Keratinocyte (primary cell): ENCODE measurements at regions not wholly inside any gene's neighbourhood (a gene's known extent, or its start where the extent isn't known, plus 50 kb on each side); places are given as distances from the start of the nearest gene placed in this dataset.

Experiments
- DNase-seq: peaks from one replicate; pipeline ENCODE4 v3.0.0-alpha.2; 2011; ENCODE audit warnings: low read depth, missing footprints, low spot score
- FAIRE-seq: peaks from 2 replicates; lab custom pipeline; 2011; peaks lifted over from hg19 to GRCh38; lab: Jason Lieb, UNC
- H2AFZ ChIP-seq: 2 replicates; pipeline ENCODE4 v1.6.0; 2012; ENCODE audit warnings: low read length, control low read depth, inconsistent platforms; ENCODE audit not compliant: control insufficient read depth
- H3K27ac ChIP-seq: 2 replicates; pipeline ENCODE4 v1.5.1; 2011; ENCODE audit warnings: low read length; ENCODE audit not compliant: control insufficient read depth, insufficient read depth
- H3K27me3 ChIP-seq: 3 replicates; pipeline ENCODE4 v1.6.0; 2011; ENCODE audit warnings: low read length; ENCODE audit not compliant: control insufficient read depth, insufficient read depth; ENCODE audit errors: extremely low read depth
- H3K36me3 ChIP-seq, 2 experiments: 2 replicates in 1 of 2; 3 replicates in 1 of 2; pipeline ENCODE4 v1.5.1; 2011; ENCODE audit warnings: low read length in 2 of 2, mild to moderate bottlenecking in 1 of 2; ENCODE audit not compliant: control insufficient read depth in 2 of 2, insufficient read depth in 2 of 2; ENCODE audit errors: extremely low read depth in 1 of 2
- H3K4me1 ChIP-seq: 3 replicates; pipeline ENCODE4 v1.5.1; 2011; ENCODE audit warnings: low read length; ENCODE audit not compliant: control insufficient read depth, insufficient read depth; ENCODE audit errors: extremely low read depth
- H3K4me2 ChIP-seq: 3 replicates; pipeline ENCODE4 v1.6.0; 2011; ENCODE audit warnings: low read depth, low read length; ENCODE audit not compliant: control insufficient read depth, insufficient read depth; ENCODE audit errors: extremely low read depth
- H3K4me3 ChIP-seq, 3 experiments: fragments of 200-600 bp in 1 of 3; sonication (generic) in 1 of 3; 2 replicates in 2 of 3; 3 replicates in 1 of 3; pipeline ENCODE4 v1.5.1; 2011 to 2016; ENCODE audit warnings: low read length in 3 of 3, mild to moderate bottlenecking in 3 of 3, control low read depth in 2 of 3, inconsistent platforms in 1 of 3, low read depth in 1 of 3, mixed read lengths in 1 of 3, mixed run types in 1 of 3, moderate library complexity in 1 of 3; ENCODE audit not compliant: control insufficient read depth in 2 of 3, insufficient read depth in 2 of 3; ENCODE audit errors: extremely low read depth in 1 of 3
- H3K79me2 ChIP-seq: 2 replicates; pipeline ENCODE4 v1.6.0; 2012; ENCODE audit warnings: low read length; ENCODE audit not compliant: control insufficient read depth, insufficient read depth
- H3K9ac ChIP-seq: 3 replicates; pipeline ENCODE4 v1.6.0; 2011; ENCODE audit warnings: low read length; ENCODE audit not compliant: control insufficient read depth, insufficient read depth; ENCODE audit errors: extremely low read depth
- H3K9me1 ChIP-seq: 3 replicates; pipeline ENCODE4 v1.6.0; 2011; ENCODE audit warnings: low read length; ENCODE audit not compliant: control insufficient read depth, insufficient read depth; ENCODE audit errors: extremely low read depth
- H3K9me3 ChIP-seq: 2 replicates; pipeline ENCODE4 v1.5.1; 2012; ENCODE audit warnings: low read depth, low read length; ENCODE audit not compliant: control insufficient read depth
- H4K20me1 ChIP-seq: 3 replicates; pipeline ENCODE4 v1.6.0; 2011; ENCODE audit warnings: low read length; ENCODE audit not compliant: control insufficient read depth, insufficient read depth; ENCODE audit errors: extremely low read depth
- CTCF ChIP-seq, 3 experiments: IDR thresholded peaks in 1 of 3; conservative IDR thresholded peaks in 1 of 3; optimal IDR thresholded peaks in 1 of 3; 2 replicates in 2 of 3; 3 replicates in 1 of 3; pipeline versions ENCODE3 to v1.5.1; 2011; ENCODE audit warnings: low read length in 3 of 3, mild to moderate bottlenecking in 3 of 3, moderate library complexity in 2 of 3, control low read depth in 1 of 3, inconsistent platforms in 1 of 3; ENCODE audit not compliant: insufficient read depth in 2 of 3; ENCODE audit errors: extremely low read depth in 1 of 3
- EZH2 ChIP-seq: IDR thresholded peaks from one replicate; pipeline ENCODE4 v1.6.1; 2012; ENCODE audit warnings: inconsistent platforms, mild to moderate bottlenecking, low read length, moderate library complexity
- dilution Hi-C: fragments of 300-500 bp; cut with MboI; formaldehyde crosslinking; loops from one replicate; pipeline ENCODE4 v1.7.0; 2020; ENCODE audit warnings: low sequenced_read_pairs; ENCODE audit not compliant: extremely low pct_ligation_motif_present

GRCh38 chr9:119707228-119707845, 338.1 kb upstream of the BRINP1 start:
- Histone ChIP-seq H4K20me1 (no peaks in the 10 kb centered on the region), H3K9ac (no peak overlapping the region), H3K36me3 (no peaks in the 10 kb centered on the region), H3K27me3 (no peaks in the 10 kb centered on the region), H3K4me1 (no peaks in the 10 kb centered on the region), H2AFZ (no peak overlapping the region), H3K27ac (no peak overlapping the region), H3K79me2 (no peaks in the 10 kb centered on the region), H3K9me3 (no peaks in the 10 kb centered on the region), H3K9me1 (no peaks in the 10 kb centered on the region), H3K4me3 (no peak overlapping the region), H3K4me2 (no peak overlapping the region)
- TF ChIP-seq EZH2 = no peak
- FAIRE-seq = no peak
- dilution Hi-C loops = no loop called here
- DNase-seq = no peak

DNA sequence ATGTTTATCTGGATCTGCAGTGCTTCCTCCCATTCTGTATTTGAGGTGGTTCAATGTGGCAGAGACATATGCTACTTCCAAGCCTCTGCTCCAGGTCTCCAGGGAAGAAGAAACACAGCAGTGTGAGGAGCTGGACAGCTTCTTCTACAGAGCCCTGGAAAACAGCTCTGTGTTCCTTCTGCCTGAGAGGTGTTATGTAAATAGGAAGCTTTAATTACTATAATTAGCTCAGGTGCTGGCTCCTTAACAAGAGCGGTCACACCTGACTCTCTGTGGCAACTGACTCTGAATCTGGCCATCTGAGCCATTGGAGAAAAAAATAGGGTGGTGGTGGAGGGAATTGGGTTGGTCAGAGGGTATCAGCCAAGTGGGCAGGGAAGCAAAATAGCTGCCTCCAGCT, 332.4 kb upstream of the BRINP1 start:
- no peaks in the 10 kb centered on the region for H3K9me3 ChIP-seq
- no peaks in the 10 kb centered on the region for H3K36me3 ChIP-seq
- TF ChIP-seq EZH2 = no peak
- TF ChIP-seq CTCF (optimal IDR thresholded peaks at IDR 0.05 in 1 of 3, IDR thresholded peaks at IDR 0.05 in 1 of 3, conservative IDR thresholded peaks at IDR 0.05 in 1 of 3; ENCODE audit: extremely low read depth in 1 of 3, insufficient read depth in 2 of 3, low read length in 3 of 3) = no peak
- no peaks in the 10 kb centered on the region for H4K20me1 ChIP-seq
- no peaks in the 10 kb centered on the region for H3K27me3 ChIP-seq
- no peak overlapping the region for H3K4me2 ChIP-seq
- FAIRE-seq = no peak
- no peak for DNase-seq
- H3K4me1 ChIP-seq = no peaks in the 10 kb centered on the region
- no peak overlapping the region for H3K27ac ChIP-seq
- no peaks in the 10 kb centered on the region for H3K79me2 ChIP-seq
- dilution Hi-C loops = no loop called here
- H2AFZ ChIP-seq = no peak overlapping the region
- no peak overlapping the region for H3K9ac ChIP-seq
- H3K4me3 ChIP-seq = no peak overlapping the region
- no peaks in the 10 kb centered on the region for H3K9me1 ChIP-seq

- dilution Hi-C loops = no loop called here
- Histone ChIP-seq H3K9me3 (peaks cover 3% of the 10 kb centered on the region), H3K9me1 (no peaks in the 10 kb centered on the region), H3K27ac (no peak overlapping the region), H3K4me2 (no peak overlapping the region), H3K4me1 (no peaks in the 10 kb centered on the region), H4K20me1 (no peaks in the 10 kb centered on the region), H3K27me3 (no peaks in the 10 kb centered on the region), H3K79me2 (no peaks in the 10 kb centered on the region), H3K9ac (no peak overlapping the region), H2AFZ (no peak overlapping the region), H3K36me3 (no peaks in the 10 kb centered on the region), H3K4me3 (no peak overlapping the region)
- no peak for TF ChIP-seq CTCF (optimal IDR thresholded peaks at IDR 0.05 in 1 of 3, IDR thresholded peaks at IDR 0.05 in 1 of 3, conservative IDR thresholded peaks at IDR 0.05 in 1 of 3; ENCODE audit: extremely low read depth in 1 of 3, insufficient read depth in 2 of 3, low read length in 3 of 3)
- no peak for TF ChIP-seq EZH2
- DNase-seq (no peak), FAIRE-seq (no peak)
Observed at GRCh38 chr9:119698535-119698934, 329.3 kb upstream of the BRINP1 start.
